NCI-H510A (cell line): ENCODE measurements at regions not wholly inside any gene's neighbourhood (a gene's known extent, or its start where the extent isn't known, plus 50 kb on each side); places are given as distances from the start of the nearest gene placed in this dataset.

ENCODE experiments used
- DNase-seq: peaks from one replicate; lab custom pipeline; 2025; lab: John Stamatoyannopoulos, UW

DNA sequence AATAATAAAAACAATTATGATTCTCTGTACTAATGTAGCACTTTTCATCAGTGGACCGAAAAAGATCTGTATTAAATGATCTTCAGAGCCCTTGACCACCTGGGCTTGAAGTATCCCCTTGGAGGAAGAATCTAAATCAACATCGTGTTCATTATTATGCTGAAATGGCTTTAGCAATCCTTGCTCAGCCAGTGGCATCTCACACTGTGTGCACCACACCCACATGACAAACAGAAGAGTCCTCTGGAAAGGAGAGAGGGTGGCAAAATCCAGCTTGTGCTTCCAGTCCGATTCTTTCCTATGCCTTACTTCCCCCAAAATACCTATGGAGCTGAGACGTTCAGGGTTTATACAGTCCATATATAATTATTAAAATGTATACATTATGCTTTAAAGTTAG lies 318.5 kb upstream of the RUNX1 start:
- no peak for DNase-seq

DNA sequence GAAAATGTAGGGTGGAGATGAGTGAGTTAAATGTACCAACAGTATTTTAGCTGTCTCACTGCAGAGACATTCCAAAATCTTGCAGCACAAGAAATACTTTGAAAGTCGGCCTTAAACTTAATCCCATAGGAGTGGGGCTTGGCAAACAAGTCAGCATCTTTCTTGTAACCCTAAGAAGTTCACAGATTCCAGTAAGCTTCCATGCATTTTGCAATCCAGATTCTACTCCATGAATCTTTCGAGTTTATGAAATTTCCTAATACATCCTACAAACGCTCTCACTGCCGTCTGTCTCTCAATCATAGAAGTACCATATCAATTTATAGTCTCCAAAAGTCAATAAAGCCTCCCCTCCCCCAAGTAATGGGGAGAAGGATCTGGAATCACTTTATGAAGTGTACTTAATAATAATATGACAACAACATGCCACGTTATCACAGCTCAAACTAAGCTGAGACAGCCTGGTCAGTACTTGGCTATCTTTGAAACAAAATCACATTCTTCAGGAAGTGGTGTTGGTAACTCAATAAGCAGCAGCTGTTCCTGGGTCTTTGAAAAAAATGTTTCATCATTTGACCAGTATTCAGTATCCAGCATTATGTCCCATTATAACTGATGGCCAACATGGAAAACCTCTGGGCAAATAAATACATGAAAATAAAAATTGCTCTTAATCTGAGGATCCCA lies 317.4 kb upstream of the RUNX1 start:
- DNase-seq = no peak

GRCh38 chr21:35363458-35363857 lies 314.4 kb upstream of the RUNX1 start:
- DNase-seq = no peak

DNA sequence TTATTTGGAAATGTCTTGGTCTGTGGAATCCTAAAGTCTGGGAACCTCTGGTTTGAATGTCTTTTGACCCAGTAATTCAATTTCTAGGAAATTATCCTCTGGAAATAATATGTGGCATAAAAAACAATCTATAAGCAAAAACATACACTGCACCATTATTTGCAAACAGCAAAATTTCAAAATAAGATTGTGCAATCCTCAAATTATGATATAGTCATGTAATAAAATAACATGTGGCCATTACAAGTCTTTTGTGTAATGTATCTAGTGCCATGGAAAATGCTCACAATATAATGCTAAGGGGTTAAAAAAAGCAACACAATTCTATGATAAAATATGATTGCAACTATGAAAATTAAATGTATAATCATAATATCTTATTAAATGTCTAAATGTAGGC lies 312.9 kb upstream of the RUNX1 start:
- no peak for DNase-seq

DNA sequence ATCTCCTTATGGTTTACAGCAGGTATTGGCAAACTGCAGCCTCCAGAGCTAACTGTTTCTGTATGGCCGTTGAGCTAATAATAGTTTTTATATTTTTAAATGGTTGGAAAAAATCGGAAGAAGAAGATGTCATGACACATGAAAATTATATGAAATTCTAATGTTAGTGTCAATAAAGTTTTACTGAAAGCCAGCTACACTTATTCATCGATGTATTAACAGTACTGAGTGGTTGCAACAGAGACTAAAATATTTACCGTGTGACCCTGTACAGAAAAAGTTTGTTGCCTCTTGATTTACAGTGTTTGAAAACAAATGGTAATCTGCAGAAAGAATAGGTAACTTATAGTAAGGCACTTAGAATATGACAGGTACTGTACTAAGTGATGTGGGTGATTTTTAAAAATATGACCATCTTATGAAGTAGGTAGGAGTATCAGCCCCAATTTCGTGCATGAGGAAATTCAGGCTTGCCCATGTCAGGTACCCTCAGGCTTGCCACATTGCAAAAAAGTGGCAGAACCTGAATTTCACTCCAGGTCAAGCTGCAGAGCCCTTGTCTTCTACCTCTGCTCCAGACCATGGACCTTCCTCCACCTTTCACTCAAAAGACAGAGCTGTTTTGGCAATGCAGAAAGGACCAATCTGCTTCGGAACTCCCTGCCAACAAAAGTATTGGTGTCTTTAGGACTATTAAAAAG lies 311.9 kb upstream of the RUNX1 start:
- DNase-seq = no peak

DNA sequence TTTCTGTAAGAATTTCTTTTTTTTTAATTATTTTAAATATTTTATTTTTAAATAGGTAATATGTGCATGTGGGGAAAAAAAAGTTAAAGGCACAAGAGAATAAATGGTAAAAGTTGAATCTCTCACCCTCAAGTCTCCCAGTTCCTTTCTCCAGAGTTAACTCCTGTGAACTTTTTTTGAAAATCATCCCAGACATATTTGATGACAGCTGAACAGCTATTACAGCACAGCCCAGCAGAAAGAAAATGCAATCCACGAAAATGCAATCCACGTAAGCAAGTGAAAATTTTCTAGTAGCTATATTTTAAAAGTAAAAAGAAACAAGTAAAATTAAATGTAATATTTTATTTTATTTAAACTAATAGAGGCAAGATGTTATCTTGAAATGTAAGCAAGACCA lies 310.0 kb upstream of the RUNX1 start:
- no peak for DNase-seq

GRCh38 chr21:35358008-35358407 lies 308.9 kb upstream of the RUNX1 start:
- no peak for DNase-seq

DNA sequence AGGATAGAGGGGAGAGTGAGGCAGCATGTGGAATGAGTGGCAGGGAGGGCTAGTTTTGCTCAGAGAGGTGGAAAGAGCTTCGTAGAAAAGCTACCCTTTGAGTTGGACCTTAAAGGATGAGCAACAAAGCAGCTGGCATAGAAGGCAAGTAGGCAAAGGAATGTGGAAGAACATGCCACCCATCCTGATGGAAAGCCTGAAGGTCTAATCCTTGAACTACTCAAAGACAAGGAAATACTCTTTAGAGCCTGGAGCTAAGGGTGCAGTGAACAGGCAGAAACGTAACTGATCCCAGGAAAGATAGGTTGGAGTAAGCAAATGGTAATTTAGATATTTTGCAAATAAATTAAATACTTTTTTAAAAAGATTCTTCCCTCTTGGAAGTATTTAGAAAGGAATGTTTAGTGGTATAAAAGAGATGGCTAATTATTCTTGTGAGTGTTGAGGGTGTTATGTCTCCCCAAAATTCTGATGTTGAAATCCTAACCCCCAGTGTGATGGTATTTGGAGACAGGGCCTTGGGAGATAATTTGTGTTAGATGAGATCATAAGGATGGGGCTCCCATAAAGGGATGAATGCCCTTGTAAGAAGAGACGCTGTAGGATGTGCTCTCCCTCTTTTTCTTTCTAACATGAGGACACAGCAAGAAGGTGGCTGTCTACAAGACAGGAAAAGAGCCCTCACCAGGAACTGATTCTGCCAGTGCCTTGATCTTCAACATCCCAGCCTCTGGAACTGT lies 308.1 kb upstream of the RUNX1 start:
- no peak for DNase-seq

GRCh38 chr21:35354078-35354477 lies 305.0 kb upstream of the RUNX1 start:
- no peak for DNase-seq

DNA sequence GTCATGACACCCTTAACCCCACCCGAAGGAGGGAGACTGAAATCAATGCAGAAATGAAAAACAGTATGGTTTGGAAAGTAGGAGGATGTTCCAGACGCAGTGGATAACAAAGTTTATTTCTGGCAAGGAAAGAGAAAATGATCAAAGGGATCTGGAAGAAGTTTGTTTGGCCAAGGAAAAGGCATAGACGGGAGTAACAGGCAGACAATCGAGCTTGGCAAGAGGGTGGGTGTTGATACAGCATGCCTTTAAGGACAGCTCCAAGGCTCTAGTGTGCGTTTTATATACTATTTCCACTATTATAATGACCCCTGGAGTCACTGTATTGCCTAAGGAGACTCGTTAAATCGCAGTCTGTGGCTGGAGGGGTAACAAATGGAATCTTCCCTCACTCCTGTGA lies 303.7 kb upstream of the RUNX1 start:
- DNase-seq = no peak

- no peak for DNase-seq
Observed at GRCh38 chr21:35352066-35352770, 303.1 kb upstream of the RUNX1 start.

- DNase-seq = no peak
Observed at GRCh38 chr21:35351434-35351833, 302.3 kb upstream of the RUNX1 start.

- no peak for DNase-seq
Observed at GRCh38 chr21:35350965-35351364, 301.9 kb upstream of the RUNX1 start.

DNA sequence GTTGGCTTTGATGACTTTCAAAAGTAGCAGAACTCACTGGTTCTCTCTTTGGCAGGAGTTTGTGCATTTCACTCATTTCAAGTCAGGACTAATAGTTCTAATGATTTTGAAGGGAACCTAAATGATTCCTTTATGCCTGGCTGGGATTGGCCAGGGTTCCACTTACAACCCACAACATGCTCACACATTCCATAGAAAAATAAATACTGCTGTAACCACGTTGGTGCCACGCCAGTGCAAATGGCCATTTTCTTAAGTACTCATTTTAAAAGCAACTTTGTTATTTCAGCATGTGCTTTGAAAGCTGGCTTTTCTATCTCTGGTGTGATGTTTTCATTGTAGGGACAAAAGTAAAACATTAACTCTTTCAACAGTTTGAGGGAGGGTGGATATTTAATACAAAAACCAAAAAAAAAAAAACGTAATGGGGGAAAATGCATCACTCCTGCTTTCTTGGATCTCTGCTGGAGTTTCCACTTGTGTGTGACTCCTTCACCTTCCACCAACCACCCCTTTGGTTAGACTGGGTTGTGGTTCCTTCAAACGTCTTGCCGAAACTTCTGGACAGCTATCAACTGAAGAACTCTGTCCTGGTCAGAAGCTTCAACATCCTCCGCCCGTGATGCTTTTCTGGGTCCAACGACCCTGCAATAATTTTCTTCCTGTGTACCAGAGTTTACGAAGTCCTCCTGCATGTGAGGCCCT lies 300.4 kb upstream of the RUNX1 start:
- DNase-seq = no peak

DNA sequence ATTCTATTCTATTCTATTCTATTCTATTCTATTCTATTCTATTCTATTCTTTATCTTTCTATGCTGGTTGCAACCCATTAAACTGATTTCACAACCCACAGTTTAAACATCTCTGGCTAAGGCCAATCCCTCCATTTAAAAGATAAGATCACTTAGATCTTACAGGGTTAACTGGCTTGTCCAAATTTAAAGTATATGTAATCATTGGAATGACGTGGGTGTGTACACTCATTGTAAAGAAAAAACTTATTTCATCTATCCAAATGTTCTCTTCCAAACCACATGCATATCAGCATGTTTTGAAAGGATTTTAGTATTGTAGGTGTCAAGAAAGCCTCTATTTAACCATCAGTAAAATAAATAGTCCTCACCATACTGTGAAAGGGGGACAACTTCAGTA lies 299.6 kb upstream of the RUNX1 start:
- DNase-seq = no peak

- DNase-seq = no peak
Observed at GRCh38 chr21:35346697-35347096, 297.6 kb upstream of the RUNX1 start.

- DNase-seq = no peak
Observed at GRCh38 chr21:35345954-35346353, 296.9 kb upstream of the RUNX1 start.

GRCh38 chr21:35344582-35344981 lies 295.5 kb upstream of the RUNX1 start:
- no peak for DNase-seq

- DNase-seq = no peak
Observed at GRCh38 chr21:35343046-35343819, 294.1 kb upstream of the RUNX1 start.

DNA sequence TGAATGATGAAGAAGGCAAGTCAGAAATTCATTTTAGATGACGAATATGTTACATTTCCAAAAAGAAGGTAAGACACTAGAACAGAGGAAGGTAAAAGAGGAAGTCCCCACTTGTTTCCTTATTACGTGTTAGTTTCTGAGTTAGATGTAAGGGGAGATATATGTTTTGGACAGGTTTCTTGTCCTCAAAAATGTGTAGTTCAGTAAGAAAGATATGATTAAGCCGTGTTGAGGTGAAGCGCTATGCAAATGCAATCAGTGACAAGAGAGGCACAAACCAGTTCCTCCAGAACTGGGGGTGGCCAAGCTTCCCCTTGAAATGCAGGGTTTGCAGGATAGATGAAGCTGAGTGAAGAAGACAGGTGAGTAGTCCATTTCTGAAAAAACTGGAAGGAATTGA lies 293.3 kb upstream of the RUNX1 start:
- no peak for DNase-seq

DNA sequence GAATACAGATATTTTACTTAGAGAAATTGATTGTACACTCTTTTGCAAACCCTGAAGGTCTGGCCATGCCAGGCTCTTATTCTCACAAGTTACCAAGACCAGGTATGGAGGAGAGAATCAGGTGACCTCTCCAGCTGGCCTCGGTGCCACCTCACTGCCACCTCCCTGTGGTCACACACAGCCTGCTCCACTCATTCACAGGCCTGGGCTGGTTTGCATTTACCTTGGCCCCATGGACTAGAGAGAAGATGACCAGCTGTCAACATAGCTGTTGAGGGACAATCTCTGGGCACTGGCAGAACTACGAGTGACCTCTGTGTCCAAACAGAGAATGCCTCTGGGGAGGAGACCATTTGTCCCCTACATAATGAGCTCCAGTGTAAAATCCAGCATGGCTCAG lies 291.2 kb upstream of the RUNX1 start:
- no peak for DNase-seq
